ENCODE measurements at regions not wholly inside any gene's neighbourhood (a gene's known extent, or its start where the extent isn't known, plus 50 kb on each side); places are given as distances from the start of the nearest gene placed in this dataset.
"Not testable (repeated sequence)": the region's sequence is repeated elsewhere in the genome, so short reads cannot be mapped to it uniquely, and the experiment has no call there.

GRCh38 chr7:67637023-67637358, 640.4 kb downstream of the TYW1 start:
- Histone ChIP-seq H3K27me3 (ENCODE audit: insufficient read depth, low read length) (no peaks in the 10 kb centered on the region), H3K27ac (ENCODE audit: low read depth, low read length) (no peak overlapping the region), H3K9me3 (ENCODE audit: control insufficient read depth in 1 of 2, low read length in 2 of 2) (no peaks in the 10 kb centered on the region), H3K4me1 (ENCODE audit: insufficient read depth, low read length) (no peaks in the 10 kb centered on the region), H3K36me3 (ENCODE audit: insufficient read depth, low read length) (no peaks in the 10 kb centered on the region), H3K4me3 (ENCODE audit: low read length in 2 of 2) (no peak overlapping the region)
- Mint-ChIP-seq H3K27ac (no peak overlapping the region), H3K4me1 (no peaks in the 10 kb centered on the region), H3K36me3 (no peaks in the 10 kb centered on the region), H3K9me3 (peaks cover 0 to 13% (median 2%) of the 10 kb centered on the region in 8 donors), H3K27me3 (no peaks in the 10 kb centered on the region), H3K4me3 (no peak overlapping the region)
- CTCF ChIA-PET (ENCODE audit: partially characterized antibody), result interaction anchor here (1.2 kb wide), 1 partner anchor 10 kb away, joined by 6 read pairs; no protein-coding TSS in a partner anchor
- POLR2A ChIA-PET (ENCODE audit: partially characterized antibody), result no interaction called here
- intact Hi-C loops (cut with micrococcal nuclease), result no loop called here
- DNase-seq, result no peak

- H3K27me3 ChIP-seq (ENCODE audit: insufficient read depth, low read length); H3K4me1 Mint-ChIP-seq; H3K36me3 Mint-ChIP-seq; CTCF ChIA-PET (ENCODE audit: partially characterized antibody); H3K9me3 ChIP-seq (ENCODE audit: control insufficient read depth in 1 of 2, low read length in 2 of 2); POLR2A ChIA-PET (ENCODE audit: partially characterized antibody); H3K27ac Mint-ChIP-seq; H3K4me3 ChIP-seq (ENCODE audit: low read length in 2 of 2); intact Hi-C loops (cut with micrococcal nuclease); H3K27me3 Mint-ChIP-seq; H3K36me3 ChIP-seq (ENCODE audit: insufficient read depth, low read length); H3K27ac ChIP-seq (ENCODE audit: low read depth, low read length); DNase-seq; H3K4me3 Mint-ChIP-seq; H3K4me1 ChIP-seq (ENCODE audit: insufficient read depth, low read length): not testable (repeated sequence)
- H3K9me3 Mint-ChIP-seq, result peaks cover 0 to 15% (median 3%) of the 10 kb centered on the region in 8 donors
Measured at GRCh38 chr7:67642542-67642941, 645.9 kb downstream of the TYW1 start.

GRCh38 chr7:67644151-67644550, 647.5 kb downstream of the TYW1 start:
- no peak for DNase-seq
- Histone ChIP-seq H3K27me3 (ENCODE audit: insufficient read depth, low read length) (no peaks in the 10 kb centered on the region), H3K36me3 (ENCODE audit: insufficient read depth, low read length) (no peaks in the 10 kb centered on the region), H3K4me3 (ENCODE audit: low read length in 2 of 2) (no peak overlapping the region), H3K9me3 (ENCODE audit: control insufficient read depth in 1 of 2, low read length in 2 of 2) (no peaks in the 10 kb centered on the region), H3K4me1 (ENCODE audit: insufficient read depth, low read length) (no peaks in the 10 kb centered on the region), H3K27ac (ENCODE audit: low read depth, low read length) (no peak overlapping the region)
- intact Hi-C loops (cut with micrococcal nuclease), result no loop called here
- Mint-ChIP-seq H3K4me1 (no peaks in the 10 kb centered on the region), H3K27me3 (no peaks in the 10 kb centered on the region), H3K27ac (no peak overlapping the region), H3K4me3 (no peak overlapping the region), H3K9me3 (peaks cover 0 to 19% (median 6%) of the 10 kb centered on the region in 8 donors), H3K36me3 (no peaks in the 10 kb centered on the region)
- ChIA-PET POLR2A (ENCODE audit: partially characterized antibody) (no interaction called here), CTCF (ENCODE audit: partially characterized antibody) (no interaction called here)

- H3K27ac ChIP-seq (ENCODE audit: low read depth, low read length), result no peak overlapping the region
- no peak overlapping the region for H3K4me3 ChIP-seq (ENCODE audit: low read length in 2 of 2)
- no peaks in the 10 kb centered on the region for H3K36me3 ChIP-seq (ENCODE audit: insufficient read depth, low read length)
- Mint-ChIP-seq H3K27ac (no peak overlapping the region), H3K36me3 (no peaks in the 10 kb centered on the region), H3K4me1 (no peaks in the 10 kb centered on the region), H3K27me3 (no peaks in the 10 kb centered on the region), H3K9me3 (peaks cover 0 to 13% (median 4%) of the 10 kb centered on the region in 8 donors), H3K4me3 (no peak overlapping the region)
- no peaks in the 10 kb centered on the region for H3K9me3 ChIP-seq (ENCODE audit: control insufficient read depth in 1 of 2, low read length in 2 of 2)
- H3K27me3 ChIP-seq (ENCODE audit: insufficient read depth, low read length), result no peaks in the 10 kb centered on the region
- intact Hi-C loops (cut with micrococcal nuclease), result no loop called here
- H3K4me1 ChIP-seq (ENCODE audit: insufficient read depth, low read length), result no peaks in the 10 kb centered on the region
- DNase-seq, result no peak
- ChIA-PET CTCF (ENCODE audit: partially characterized antibody) (no interaction called here), POLR2A (ENCODE audit: partially characterized antibody) (no interaction called here)
Measured at GRCh38 chr7:67652937-67653336, 656.3 kb downstream of the TYW1 start.

- H3K27me3 Mint-ChIP-seq, result no peaks in the 10 kb centered on the region
- H3K27ac ChIP-seq (ENCODE audit: low read depth, low read length), result no peak overlapping the region
- POLR2A ChIA-PET (ENCODE audit: partially characterized antibody), result no interaction called here
- H3K27me3 ChIP-seq (ENCODE audit: insufficient read depth, low read length), result no peaks in the 10 kb centered on the region
- H3K9me3 Mint-ChIP-seq, result peaks cover 0 to 9% (median 3%) of the 10 kb centered on the region in 8 donors
- H3K4me1 Mint-ChIP-seq, result no peaks in the 10 kb centered on the region
- CTCF ChIA-PET (ENCODE audit: partially characterized antibody), result interaction anchor here (0.7 kb wide), 1 partner anchor 27 kb away, joined by 3 read pairs; no protein-coding TSS in a partner anchor
- intact Hi-C loops (cut with micrococcal nuclease), result no loop called here
- H3K36me3 ChIP-seq (ENCODE audit: insufficient read depth, low read length), result no peaks in the 10 kb centered on the region
- no peak overlapping the region for H3K27ac Mint-ChIP-seq
- no peaks in the 10 kb centered on the region for H3K36me3 Mint-ChIP-seq
- H3K9me3 ChIP-seq (ENCODE audit: control insufficient read depth in 1 of 2, low read length in 2 of 2), result no peaks in the 10 kb centered on the region
- H3K4me1 ChIP-seq (ENCODE audit: insufficient read depth, low read length), result no peaks in the 10 kb centered on the region
- no peak overlapping the region for H3K4me3 ChIP-seq (ENCODE audit: low read length in 2 of 2)
- no peak for DNase-seq
- no peak overlapping the region for H3K4me3 Mint-ChIP-seq
Measured at GRCh38 chr7:67653856-67654454, 657.3 kb downstream of the TYW1 start.

- no peak overlapping the region for H3K4me3 ChIP-seq (ENCODE audit: low read length in 2 of 2)
- intact Hi-C loops (cut with micrococcal nuclease), result no loop called here
- CTCF ChIA-PET (ENCODE audit: partially characterized antibody), result interaction anchor here (0.7 kb wide), 1 partner anchor 28 kb away, joined by 3 read pairs; no protein-coding TSS in a partner anchor
- H3K4me1 ChIP-seq (ENCODE audit: insufficient read depth, low read length), result no peaks in the 10 kb centered on the region
- Mint-ChIP-seq H3K4me1 (no peaks in the 10 kb centered on the region), H3K27me3 (no peaks in the 10 kb centered on the region), H3K36me3 (no peaks in the 10 kb centered on the region), H3K9me3 (peaks cover 0 to 8% (median 2%) of the 10 kb centered on the region in 8 donors), H3K4me3 (no peak overlapping the region), H3K27ac (no peak overlapping the region)
- H3K27me3 ChIP-seq (ENCODE audit: insufficient read depth, low read length), result no peaks in the 10 kb centered on the region
- no peaks in the 10 kb centered on the region for H3K36me3 ChIP-seq (ENCODE audit: insufficient read depth, low read length)
- POLR2A ChIA-PET (ENCODE audit: partially characterized antibody), result no interaction called here
- H3K9me3 ChIP-seq (ENCODE audit: control insufficient read depth in 1 of 2, low read length in 2 of 2), result no peaks in the 10 kb centered on the region
- H3K27ac ChIP-seq (ENCODE audit: low read depth, low read length), result no peak overlapping the region
- DNase-seq, result no peak
Measured at GRCh38 chr7:67654642-67655041, 658.0 kb downstream of the TYW1 start.

- Mint-ChIP-seq H3K27me3 (no peaks in the 10 kb centered on the region), H3K4me3 (no peak overlapping the region), H3K4me1 (no peaks in the 10 kb centered on the region), H3K9me3 (peaks cover 0 to 8% (median under 1%) of the 10 kb centered on the region in 8 donors), H3K36me3 (no peaks in the 10 kb centered on the region), H3K27ac (no peak overlapping the region)
- DNase-seq, result no peak
- no peak overlapping the region for H3K4me3 ChIP-seq (ENCODE audit: low read length in 2 of 2)
- no peaks in the 10 kb centered on the region for H3K4me1 ChIP-seq (ENCODE audit: insufficient read depth, low read length)
- no peaks in the 10 kb centered on the region for H3K9me3 ChIP-seq (ENCODE audit: control insufficient read depth in 1 of 2, low read length in 2 of 2)
- H3K27me3 ChIP-seq (ENCODE audit: insufficient read depth, low read length), result no peaks in the 10 kb centered on the region
- H3K36me3 ChIP-seq (ENCODE audit: insufficient read depth, low read length), result no peaks in the 10 kb centered on the region
- intact Hi-C loops (cut with micrococcal nuclease), result no loop called here
- ChIA-PET POLR2A (ENCODE audit: partially characterized antibody) (no interaction called here), CTCF (ENCODE audit: partially characterized antibody) (no interaction called here)
- H3K27ac ChIP-seq (ENCODE audit: low read depth, low read length), result no peak overlapping the region
Measured at GRCh38 chr7:67655168-67655567, 658.5 kb downstream of the TYW1 start.

- H3K9me3 ChIP-seq (ENCODE audit: control insufficient read depth in 1 of 2, low read length in 2 of 2), result no peaks in the 10 kb centered on the region
- Mint-ChIP-seq H3K4me3 (no peak overlapping the region), H3K4me1 (no peaks in the 10 kb centered on the region), H3K27ac (no peak overlapping the region), H3K36me3 (no peaks in the 10 kb centered on the region), H3K27me3 (no peaks in the 10 kb centered on the region), H3K9me3 (peaks cover 0 to 5% (median 2%) of the 10 kb centered on the region in 8 donors)
- no peak overlapping the region for H3K4me3 ChIP-seq (ENCODE audit: low read length in 2 of 2)
- no peaks in the 10 kb centered on the region for H3K36me3 ChIP-seq (ENCODE audit: insufficient read depth, low read length)
- CTCF ChIA-PET (ENCODE audit: partially characterized antibody), result no interaction called here
- POLR2A ChIA-PET (ENCODE audit: partially characterized antibody), result no interaction called here
- no peaks in the 10 kb centered on the region for H3K27me3 ChIP-seq (ENCODE audit: insufficient read depth, low read length)
- H3K27ac ChIP-seq (ENCODE audit: low read depth, low read length), result no peak overlapping the region
- no peaks in the 10 kb centered on the region for H3K4me1 ChIP-seq (ENCODE audit: insufficient read depth, low read length)
- intact Hi-C loops (cut with micrococcal nuclease), result no loop called here
- no peak for DNase-seq
Measured at GRCh38 chr7:67659091-67659490, 662.5 kb downstream of the TYW1 start.
